HAP-1 (cell line): ENCODE measurements at regions not wholly inside any gene's neighbourhood (a gene's known extent, or its start where the extent isn't known, plus 50 kb on each side); places are given as distances from the start of the nearest gene placed in this dataset.

Experiments
- DNase-seq, 2 experiments: peaks; one replicate each; pipeline ENCODE4 v3.0.0-alpha.2; 2016 to 2020; ENCODE audit warnings: low spot score in 2 of 2
- H3K27me3 ChIP-seq: fragments of 250-450 bp; sonication (Bioruptor Pico); 2 replicates; pipeline ENCODE4 v1.5.1; 2020; ENCODE audit warnings: low read depth, mild to moderate bottlenecking, moderate library complexity
- H3K36me3 ChIP-seq: fragments of 250-450 bp; sonication (Bioruptor Pico); replicated peaks from 2 replicates; pipeline ENCODE4 v1.5.1; 2020; ENCODE audit warnings: mild to moderate bottlenecking
- H3K4me1 ChIP-seq: fragments of 250-450 bp; sonication (Bioruptor Pico); 2 replicates; pipeline ENCODE4 v1.5.1; 2020; ENCODE audit warnings: mild to moderate bottlenecking
- H3K4me3 ChIP-seq: fragments of 250-450 bp; sonication (Bioruptor Pico); 2 replicates; pipeline ENCODE4 v1.5.1; 2020; ENCODE audit warnings: mild to moderate bottlenecking, moderate library complexity
- H3K9me3 ChIP-seq: fragments of 250-450 bp; sonication (Bioruptor Pico); 2 replicates; pipeline ENCODE4 v1.5.1; 2020; ENCODE audit warnings: mild to moderate bottlenecking, moderate library complexity
- in situ Hi-C: fragments of 300-500 bp; cut with MboI; formaldehyde crosslinking; loops from 3 replicates; pipeline ENCODE4 v1.14.3; 2020; ENCODE audit warnings: low sequenced_read_pairs, inconsistent platforms, mixed read lengths

- H3K27me3 ChIP-seq = no peaks in the 10 kb centered on the region
- H3K4me1 ChIP-seq = no peaks in the 10 kb centered on the region
- in situ Hi-C loops = no loop called here
- H3K36me3 ChIP-seq = no peaks in the 10 kb centered on the region
- no peak overlapping the region for H3K4me3 ChIP-seq
- DNase-seq = no peak
- no peaks in the 10 kb centered on the region for H3K9me3 ChIP-seq
Measured at GRCh38 chr16:66044089-66044488, 322.4 kb upstream of the CDH5 start.

GRCh38 chr16:66043326-66043725 lies 323.2 kb upstream of the CDH5 start:
- no peak overlapping the region for H3K4me3 ChIP-seq

GRCh38 chr16:66042341-66042740 lies 324.1 kb upstream of the CDH5 start:
- in situ Hi-C loops = no loop called here
- DNase-seq = no peak
- no peaks in the 10 kb centered on the region for H3K27me3 ChIP-seq

More at GRCh38 chr16:66043326-66043725, 323.2 kb upstream of the CDH5 start:
- no peaks in the 10 kb centered on the region for H3K27me3 ChIP-seq
- in situ Hi-C loops = no loop called here
- H3K4me1 ChIP-seq = no peaks in the 10 kb centered on the region
- no peaks in the 10 kb centered on the region for H3K9me3 ChIP-seq
- DNase-seq = no peak
- H3K36me3 ChIP-seq = no peaks in the 10 kb centered on the region

GRCh38 chr16:66041907-66042306 lies 324.6 kb upstream of the CDH5 start:
- H3K27me3 ChIP-seq = no peaks in the 10 kb centered on the region
- in situ Hi-C loops = no loop called here
- no peaks in the 10 kb centered on the region for H3K4me1 ChIP-seq
- H3K9me3 ChIP-seq = no peaks in the 10 kb centered on the region
- no peak overlapping the region for H3K4me3 ChIP-seq
- H3K36me3 ChIP-seq = no peaks in the 10 kb centered on the region
- DNase-seq = no peak

More at GRCh38 chr16:66042341-66042740, 324.1 kb upstream of the CDH5 start:
- H3K9me3 ChIP-seq = no peaks in the 10 kb centered on the region
- H3K4me3 ChIP-seq = no peak overlapping the region
- no peaks in the 10 kb centered on the region for H3K36me3 ChIP-seq
- no peaks in the 10 kb centered on the region for H3K4me1 ChIP-seq

- no peak overlapping the region for H3K4me3 ChIP-seq
- no peak for DNase-seq
- in situ Hi-C loops = no loop called here
- no peaks in the 10 kb centered on the region for H3K4me1 ChIP-seq
- H3K9me3 ChIP-seq = no peaks in the 10 kb centered on the region
- H3K36me3 ChIP-seq = no peaks in the 10 kb centered on the region
- no peaks in the 10 kb centered on the region for H3K27me3 ChIP-seq
Measured at GRCh38 chr16:66039793-66040192, 326.7 kb upstream of the CDH5 start.

- H3K9me3 ChIP-seq = no peaks in the 10 kb centered on the region
- in situ Hi-C loops = no loop called here
- H3K4me1 ChIP-seq = no peaks in the 10 kb centered on the region
- no peak overlapping the region for H3K4me3 ChIP-seq
- no peaks in the 10 kb centered on the region for H3K27me3 ChIP-seq
- no peaks in the 10 kb centered on the region for H3K36me3 ChIP-seq
- no peak for DNase-seq
Measured at GRCh38 chr16:66036793-66037715, 329.4 kb upstream of the CDH5 start.

- H3K27me3 ChIP-seq = no peaks in the 10 kb centered on the region
- no peaks in the 10 kb centered on the region for H3K36me3 ChIP-seq
- no peaks in the 10 kb centered on the region for H3K4me1 ChIP-seq
- no peaks in the 10 kb centered on the region for H3K9me3 ChIP-seq
- in situ Hi-C loops = no loop called here
- no peak for DNase-seq
- no peak overlapping the region for H3K4me3 ChIP-seq
Measured at GRCh38 chr16:66036184-66036583, 330.3 kb upstream of the CDH5 start.

- no peak overlapping the region for H3K4me3 ChIP-seq
- no peaks in the 10 kb centered on the region for H3K36me3 ChIP-seq
- H3K4me1 ChIP-seq = no peaks in the 10 kb centered on the region
- DNase-seq = no peak
- H3K27me3 ChIP-seq = no peaks in the 10 kb centered on the region
- in situ Hi-C loops = no loop called here
- H3K9me3 ChIP-seq = no peaks in the 10 kb centered on the region
Measured at GRCh38 chr16:66035096-66035495, 331.4 kb upstream of the CDH5 start.

GRCh38 chr16:66032841-66033240 lies 333.6 kb upstream of the CDH5 start:
- Histone ChIP-seq H3K4me3 (no peak overlapping the region), H3K27me3 (no peaks in the 10 kb centered on the region), H3K9me3 (no peaks in the 10 kb centered on the region), H3K36me3 (no peaks in the 10 kb centered on the region), H3K4me1 (no peaks in the 10 kb centered on the region)
- in situ Hi-C loops = no loop called here
- DNase-seq = no peak

GRCh38 chr16:66030036-66030435 lies 336.5 kb upstream of the CDH5 start:
- in situ Hi-C loops = no loop called here
- H3K4me1 ChIP-seq = no peaks in the 10 kb centered on the region
- H3K9me3 ChIP-seq = no peaks in the 10 kb centered on the region
- DNase-seq = no peak
- no peaks in the 10 kb centered on the region for H3K36me3 ChIP-seq
- H3K27me3 ChIP-seq = no peaks in the 10 kb centered on the region
- H3K4me3 ChIP-seq = no peak overlapping the region

- in situ Hi-C loops = no loop called here
- Histone ChIP-seq H3K9me3 (no peaks in the 10 kb centered on the region), H3K27me3 (no peaks in the 10 kb centered on the region), H3K4me3 (no peak overlapping the region), H3K36me3 (no peaks in the 10 kb centered on the region), H3K4me1 (no peaks in the 10 kb centered on the region)
- no peak for DNase-seq
Measured at GRCh38 chr16:66028510-66029216, 337.8 kb upstream of the CDH5 start.

- Histone ChIP-seq H3K9me3 (no peaks in the 10 kb centered on the region), H3K27me3 (no peaks in the 10 kb centered on the region), H3K4me3 (no peak overlapping the region), H3K36me3 (no peaks in the 10 kb centered on the region), H3K4me1 (no peaks in the 10 kb centered on the region)
- in situ Hi-C loops = no loop called here
- no peak for DNase-seq
Measured at GRCh38 chr16:66026787-66027330, 339.6 kb upstream of the CDH5 start.

- Histone ChIP-seq H3K36me3 (no peaks in the 10 kb centered on the region), H3K4me3 (no peak overlapping the region), H3K4me1 (no peaks in the 10 kb centered on the region), H3K9me3 (no peaks in the 10 kb centered on the region), H3K27me3 (no peaks in the 10 kb centered on the region)
- in situ Hi-C loops = no loop called here
- no peak for DNase-seq
Measured at GRCh38 chr16:66026211-66026610, 340.3 kb upstream of the CDH5 start.

GRCh38 chr16:66025751-66026150 lies 340.7 kb upstream of the CDH5 start:
- no peaks in the 10 kb centered on the region for H3K36me3 ChIP-seq
- H3K4me3 ChIP-seq = no peak overlapping the region
- no peaks in the 10 kb centered on the region for H3K4me1 ChIP-seq
- in situ Hi-C loops = no loop called here
- no peaks in the 10 kb centered on the region for H3K9me3 ChIP-seq
- H3K27me3 ChIP-seq = no peaks in the 10 kb centered on the region
- no peak for DNase-seq
